ENCODE measurements at regions not wholly inside any gene's neighbourhood (a gene's known extent, or its start where the extent isn't known, plus 50 kb on each side); places are given as distances from the start of the nearest gene placed in this dataset.

GRCh38 chrX:68894513-68895340 lies 65.9 kb downstream of the EFNB1 start:
- TF ChIP-seq POLR2A (IDR thresholded peaks at IDR 0.05) (no peak), POLR2AphosphoS5 (IDR thresholded peaks at IDR 0.05) (peak in 1 of 3 donors; percentile 19)
- peak overlapping the region; percentile 11 to 33 (median 18) for H3K4me3 ChIP-seq
- WGBS, 5 donors = 10 to 39% (median 13%) methylated on average over 5 to 49 of the region's 49 CpGs
- peaks cover 12 to 32% (median 20%) of the 10 kb centered on the region in 4 donors for H3K4me1 ChIP-seq
- no peaks in the 10 kb centered on the region for H3K9me3 ChIP-seq
- DNase-seq = peak; percentile 64 to 84
- H3K27ac ChIP-seq = peak overlapping the region; percentile 78 to 87 (median 85)
- intact Hi-C loops (cut with DNase I; ENCODE audit: low total_unique reads) = loop anchor here (5.0 kb wide), 1 partner anchor 62 kb away; no protein-coding TSS in a partner anchor
- peaks cover 0 to 19% (median 0%) of the 10 kb centered on the region in 3 donors for H3K27me3 ChIP-seq
- H3K36me3 ChIP-seq = no peaks in the 10 kb centered on the region

- no peak for DNase-seq
- Histone ChIP-seq H3K9me3 (no peaks in the 10 kb centered on the region), H3K27ac (peak overlapping the region; percentile 78 to 87 (median 85)), H3K4me3 (peak overlapping the region in 3 of 4 donors; percentile 11 to 22 (median 13)), H3K4me1 (peaks cover 12 to 32% (median 20%) of the 10 kb centered on the region in 4 donors), H3K36me3 (no peaks in the 10 kb centered on the region), H3K27me3 (peaks cover 0 to 19% (median 0%) of the 10 kb centered on the region in 3 donors)
- WGBS, 5 donors = 43 to 73% (median 54%) methylated on average over 1 to 8 of the region's 8 CpGs
- TF ChIP-seq CTCF (IDR thresholded peaks at IDR 0.05) (no peak), EP300 (IDR thresholded peaks at IDR 0.05) (no peak), POLR2A (IDR thresholded peaks at IDR 0.05) (no peak), POLR2AphosphoS5 (IDR thresholded peaks at IDR 0.05) (no peak)
- intact Hi-C loops (cut with DNase I; ENCODE audit: low total_unique reads) = loop anchor here (5.0 kb wide), 1 partner anchor 62 kb away; no protein-coding TSS in a partner anchor
Observed at GRCh38 chrX:68894142-68894512, 65.3 kb downstream of the EFNB1 start.

- H3K4me1 ChIP-seq = peaks cover 12 to 32% (median 20%) of the 10 kb centered on the region in 4 donors
- H3K9me3 ChIP-seq = peaks cover 0 to 4% (median 0%) of the 10 kb centered on the region in 4 donors
- H3K27ac ChIP-seq = no peak overlapping the region
- WGBS, 5 donors = 74 to 89% (median 86%) methylated on average over 2 to 13 of the region's 13 CpGs
- no peaks in the 10 kb centered on the region for H3K36me3 ChIP-seq
- H3K4me3 ChIP-seq = no peak overlapping the region
- intact Hi-C loops (cut with DNase I; ENCODE audit: low total_unique reads) = loop anchor here (5.0 kb wide), 1 partner anchor 60 kb away; no protein-coding TSS in a partner anchor
- peak in 1 of 2 donors; percentile 25 for DNase-seq
- H3K27me3 ChIP-seq = peaks cover 0 to 20% (median 0%) of the 10 kb centered on the region in 3 donors
- TF ChIP-seq POLR2A (IDR thresholded peaks at IDR 0.05) (no peak), POLR2AphosphoS5 (IDR thresholded peaks at IDR 0.05) (no peak), CTCF (IDR thresholded peaks at IDR 0.05) (no peak), EP300 (IDR thresholded peaks at IDR 0.05) (no peak)
Observed at GRCh38 chrX:68892651-68893050, 63.8 kb downstream of the EFNB1 start.

GRCh38 chrX:68892134-68892533 lies 63.3 kb downstream of the EFNB1 start:
- peaks cover 0 to 24% (median 0%) of the 10 kb centered on the region in 3 donors for H3K27me3 ChIP-seq
- intact Hi-C loops (cut with DNase I; ENCODE audit: low total_unique reads) = loop anchor here (5.0 kb wide), 1 partner anchor 60 kb away; no protein-coding TSS in a partner anchor
- H3K9me3 ChIP-seq = peaks cover 0 to 4% (median 0%) of the 10 kb centered on the region in 4 donors
- no peak for DNase-seq
- no peaks in the 10 kb centered on the region for H3K36me3 ChIP-seq
- H3K27ac ChIP-seq = no peak overlapping the region
- no peak overlapping the region for H3K4me3 ChIP-seq
- H3K4me1 ChIP-seq = peaks cover 12 to 28% (median 20%) of the 10 kb centered on the region in 4 donors
- no peak for TF ChIP-seq POLR2AphosphoS5 (IDR thresholded peaks at IDR 0.05)
- TF ChIP-seq POLR2A (IDR thresholded peaks at IDR 0.05) = no peak
- no peak for TF ChIP-seq CTCF (IDR thresholded peaks at IDR 0.05)
- no peak for TF ChIP-seq EP300 (IDR thresholded peaks at IDR 0.05)
- 78 to 97% (median 90%) methylated on average over 2 of the region's 2 CpGs; no CpG with 5 or more reads in 1 of the 5 donors for WGBS, 5 donors

All from stomach (tissue), 8 donors.